ENCODE measurements at regions not wholly inside any gene's neighbourhood (a gene's known extent, or its start where the extent isn't known, plus 50 kb on each side); places are given as distances from the start of the nearest gene placed in this dataset.
"Not testable (repeated sequence)": the region's sequence is repeated elsewhere in the genome, so short reads cannot be mapped to it uniquely, and the experiment has no call there.

DNA sequence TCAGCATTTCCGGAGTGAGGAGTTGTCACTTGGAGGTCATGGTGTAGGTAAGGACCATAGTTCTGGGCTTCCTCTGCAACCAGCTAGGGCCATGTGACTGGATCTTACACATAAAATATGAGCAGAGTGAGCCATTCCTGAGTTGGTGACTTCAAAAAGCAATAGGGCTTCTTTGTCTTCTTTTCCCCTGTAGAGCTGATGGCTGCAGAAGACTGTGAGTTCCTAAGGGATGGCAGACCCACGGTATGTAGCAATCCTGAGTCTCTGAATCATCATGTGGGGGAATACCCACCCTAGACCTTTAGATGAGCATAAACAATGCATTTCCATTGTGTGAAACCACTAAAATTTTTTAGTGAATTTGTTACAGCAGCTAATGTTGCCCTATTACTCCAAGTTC lies 151.1 kb upstream of the TBX3 start:
- peaks cover 22% of the 10 kb centered on the region for H3K9me3 ChIP-seq (ENCODE audit: insufficient read depth, low read length)
- no peaks in the 10 kb centered on the region for H3K27me3 ChIP-seq (ENCODE audit: insufficient read depth, insufficient read length)
- H3K4me1 ChIP-seq (ENCODE audit: insufficient read depth, insufficient read length) = no peaks in the 10 kb centered on the region
- H3K4me3 ChIP-seq (ENCODE audit: insufficient read length, low read depth) = no peak overlapping the region
- no peak for TF ChIP-seq SUZ12 (IDR thresholded peaks at IDR 0.05; ENCODE audit: extremely low read depth, insufficient read depth, insufficient read length)
- TF ChIP-seq YY1 (IDR thresholded peaks at IDR 0.05; ENCODE audit: insufficient read depth, insufficient read length) = no peak
- no peak for TF ChIP-seq ZNF274 (IDR thresholded peaks at IDR 0.05; ENCODE audit: low read depth, low read length)
- DNase-seq (ENCODE audit: low read depth, low spot score) = no peak
- H3K9ac ChIP-seq (ENCODE audit: insufficient read length, low read depth) = no peak overlapping the region
- H3K36me3 ChIP-seq (ENCODE audit: insufficient read depth, insufficient read length, low read length) = no peaks in the 10 kb centered on the region

DNA sequence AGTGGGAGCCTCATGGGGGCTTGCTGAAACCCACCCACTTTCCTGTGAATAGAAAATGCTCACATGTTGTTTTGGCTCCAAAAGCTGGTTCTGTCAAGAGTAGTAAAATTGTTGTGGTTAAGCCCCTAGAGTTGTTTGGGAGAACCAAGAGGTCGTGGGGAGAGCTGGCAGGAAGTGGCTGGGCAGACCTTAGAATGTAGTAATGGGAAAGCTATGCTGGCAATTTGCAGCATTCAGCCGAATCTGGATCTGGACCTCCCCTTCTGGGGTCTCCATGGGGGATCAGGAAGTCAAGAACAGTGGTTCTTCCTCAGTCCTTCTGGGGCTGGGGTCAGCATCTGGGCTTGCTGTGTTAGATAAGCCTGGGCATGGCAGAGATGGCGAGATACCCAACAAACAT lies 150.6 kb upstream of the TBX3 start:
- Histone ChIP-seq H3K9ac (ENCODE audit: insufficient read length, low read depth) (no peak overlapping the region), H3K9me3 (ENCODE audit: insufficient read depth, low read length) (peaks cover 22% of the 10 kb centered on the region), H3K36me3 (ENCODE audit: insufficient read depth, insufficient read length, low read length) (no peaks in the 10 kb centered on the region), H3K27me3 (ENCODE audit: insufficient read depth, insufficient read length) (no peaks in the 10 kb centered on the region), H3K4me3 (ENCODE audit: insufficient read length, low read depth) (no peak overlapping the region), H3K4me1 (ENCODE audit: insufficient read depth, insufficient read length) (no peaks in the 10 kb centered on the region)
- TF ChIP-seq ZNF274 (IDR thresholded peaks at IDR 0.05; ENCODE audit: low read depth, low read length) (no peak), SUZ12 (IDR thresholded peaks at IDR 0.05; ENCODE audit: extremely low read depth, insufficient read depth, insufficient read length) (no peak), YY1 (IDR thresholded peaks at IDR 0.05; ENCODE audit: insufficient read depth, insufficient read length) (no peak)
- no peak for DNase-seq (ENCODE audit: low read depth, low spot score)

DNA sequence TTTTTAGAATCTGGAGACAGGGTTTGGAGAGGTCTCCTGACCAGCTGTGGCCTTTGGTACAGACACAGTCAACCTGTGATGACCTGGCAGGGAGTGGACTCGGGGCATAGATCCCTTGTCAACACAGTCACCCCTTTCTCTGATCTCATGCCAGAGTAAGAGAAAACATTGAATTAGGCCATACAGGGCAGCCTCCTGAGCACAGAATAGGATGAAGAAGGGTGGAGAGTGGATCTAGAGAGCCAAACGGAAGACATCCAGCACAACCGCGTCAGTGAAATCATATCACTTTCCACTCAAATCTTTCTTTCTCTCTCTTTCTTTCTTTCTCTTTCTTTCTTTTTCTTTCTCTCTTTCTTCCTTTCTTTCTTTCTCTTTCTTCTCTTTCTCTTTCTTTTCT lies 145.9 kb upstream of the TBX3 start:
- H3K4me3 ChIP-seq (ENCODE audit: insufficient read length, low read depth) = no peak overlapping the region

GRCh38 chr12:114829244-114829643 lies 145.3 kb upstream of the TBX3 start:
- DNase-seq (ENCODE audit: low read depth, low spot score); H3K36me3 ChIP-seq (ENCODE audit: insufficient read depth, insufficient read length, low read length); H3K4me3 ChIP-seq (ENCODE audit: insufficient read length, low read depth); H3K27me3 ChIP-seq (ENCODE audit: insufficient read depth, insufficient read length); H3K9ac ChIP-seq (ENCODE audit: insufficient read length, low read depth); H3K4me1 ChIP-seq (ENCODE audit: insufficient read depth, insufficient read length); H3K9me3 ChIP-seq (ENCODE audit: insufficient read depth, low read length): not testable (repeated sequence)

More for the DNA sequence above, 145.9 kb upstream of the TBX3 start:
- no peak for DNase-seq (ENCODE audit: low read depth, low spot score)
- Histone ChIP-seq H3K4me1 (ENCODE audit: insufficient read depth, insufficient read length) (no peaks in the 10 kb centered on the region), H3K9ac (ENCODE audit: insufficient read length, low read depth) (no peak overlapping the region), H3K27me3 (ENCODE audit: insufficient read depth, insufficient read length) (no peaks in the 10 kb centered on the region), H3K9me3 (ENCODE audit: insufficient read depth, low read length) (no peaks in the 10 kb centered on the region), H3K36me3 (ENCODE audit: insufficient read depth, insufficient read length, low read length) (no peaks in the 10 kb centered on the region)
- TF ChIP-seq YY1 (IDR thresholded peaks at IDR 0.05; ENCODE audit: insufficient read depth, insufficient read length) (no peak), ZNF274 (IDR thresholded peaks at IDR 0.05; ENCODE audit: low read depth, low read length) (no peak)

DNA sequence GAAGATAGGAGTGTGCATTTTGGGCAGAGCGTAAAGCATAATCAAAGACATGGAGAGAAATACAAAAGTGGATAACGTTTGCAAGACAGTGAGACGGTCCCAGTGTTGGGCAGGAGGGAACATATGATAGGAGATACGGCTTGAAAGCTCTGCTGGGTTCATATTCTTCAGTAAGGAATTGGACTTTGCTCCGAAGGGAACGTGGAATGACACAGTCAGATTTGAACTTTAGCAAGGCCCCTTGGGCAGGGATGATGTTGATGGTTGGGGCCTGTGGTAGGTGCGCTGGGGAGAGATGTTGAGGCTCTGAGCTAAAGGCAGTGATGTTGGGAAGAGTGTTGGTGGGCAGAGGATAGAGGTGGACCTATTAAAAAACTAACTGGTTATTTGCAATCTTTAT lies 143.5 kb upstream of the TBX3 start:
- no peaks in the 10 kb centered on the region for H3K4me1 ChIP-seq (ENCODE audit: insufficient read depth, insufficient read length)
- H3K9me3 ChIP-seq (ENCODE audit: insufficient read depth, low read length) = no peaks in the 10 kb centered on the region
- no peak for TF ChIP-seq SUZ12 (IDR thresholded peaks at IDR 0.05; ENCODE audit: extremely low read depth, insufficient read depth, insufficient read length)
- no peak for TF ChIP-seq YY1 (IDR thresholded peaks at IDR 0.05; ENCODE audit: insufficient read depth, insufficient read length)
- no peak for TF ChIP-seq ZNF274 (IDR thresholded peaks at IDR 0.05; ENCODE audit: low read depth, low read length)
- H3K4me3 ChIP-seq (ENCODE audit: insufficient read length, low read depth) = no peak overlapping the region
- no peak overlapping the region for H3K9ac ChIP-seq (ENCODE audit: insufficient read length, low read depth)
- no peaks in the 10 kb centered on the region for H3K36me3 ChIP-seq (ENCODE audit: insufficient read depth, insufficient read length, low read length)
- H3K27me3 ChIP-seq (ENCODE audit: insufficient read depth, insufficient read length) = no peaks in the 10 kb centered on the region
- DNase-seq (ENCODE audit: low read depth, low spot score) = no peak

DNA sequence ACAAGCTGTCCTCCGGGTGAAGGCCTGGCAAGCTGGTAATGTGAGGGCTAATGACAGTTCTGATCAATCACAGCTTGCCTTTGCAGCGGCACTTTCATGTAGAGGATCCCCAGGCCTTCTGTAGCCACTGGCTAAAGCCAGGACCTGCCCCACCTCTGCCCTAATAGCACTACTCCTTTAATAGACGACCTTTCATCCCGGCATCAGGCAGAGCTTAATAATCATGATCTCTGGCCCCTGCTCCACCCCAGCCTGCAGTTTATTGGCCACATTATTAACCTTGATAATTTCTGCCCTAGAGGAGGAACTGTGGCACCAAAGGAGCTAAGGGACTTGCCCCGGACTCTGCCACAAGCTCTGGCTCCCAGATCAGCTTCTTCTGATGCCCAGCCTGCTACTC lies 142.3 kb upstream of the TBX3 start:
- H3K4me1 ChIP-seq (ENCODE audit: insufficient read depth, insufficient read length) = no peaks in the 10 kb centered on the region
- no peak for TF ChIP-seq YY1 (IDR thresholded peaks at IDR 0.05; ENCODE audit: insufficient read depth, insufficient read length)
- no peak for TF ChIP-seq SUZ12 (IDR thresholded peaks at IDR 0.05; ENCODE audit: extremely low read depth, insufficient read depth, insufficient read length)
- no peak for TF ChIP-seq ZNF274 (IDR thresholded peaks at IDR 0.05; ENCODE audit: low read depth, low read length)

DNA sequence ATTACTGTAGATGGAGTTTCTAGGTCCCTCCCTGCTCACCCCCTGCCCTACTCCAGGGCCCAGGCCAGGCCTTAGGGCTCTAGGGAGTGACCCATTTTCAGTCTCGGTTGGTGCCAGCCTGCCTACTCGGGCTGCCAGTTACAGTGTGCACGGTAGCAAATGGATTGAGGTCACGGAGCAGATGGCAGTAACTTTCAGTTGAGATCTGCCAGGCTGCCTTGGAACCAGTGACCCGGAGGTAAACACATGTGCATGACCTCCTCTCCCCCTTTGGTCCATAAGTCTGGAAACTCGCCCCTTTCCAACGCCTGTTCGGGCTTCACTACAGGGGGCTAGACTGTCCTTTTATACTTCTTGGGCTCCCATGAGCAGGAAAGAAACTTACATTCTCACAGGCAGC lies 139.7 kb upstream of the TBX3 start:
- DNase-seq (ENCODE audit: low read depth, low spot score) = no peak
- H3K9ac ChIP-seq (ENCODE audit: insufficient read length, low read depth) = no peak overlapping the region
- no peaks in the 10 kb centered on the region for H3K9me3 ChIP-seq (ENCODE audit: insufficient read depth, low read length)
- H3K27me3 ChIP-seq (ENCODE audit: insufficient read depth, insufficient read length) = no peaks in the 10 kb centered on the region
- H3K4me3 ChIP-seq (ENCODE audit: insufficient read length, low read depth) = no peak overlapping the region
- TF ChIP-seq YY1 (IDR thresholded peaks at IDR 0.05; ENCODE audit: insufficient read depth, insufficient read length) (no peak), SUZ12 (IDR thresholded peaks at IDR 0.05; ENCODE audit: extremely low read depth, insufficient read depth, insufficient read length) (no peak), ZNF274 (IDR thresholded peaks at IDR 0.05; ENCODE audit: low read depth, low read length) (no peak)
- H3K4me1 ChIP-seq (ENCODE audit: insufficient read depth, insufficient read length) = no peaks in the 10 kb centered on the region
- no peaks in the 10 kb centered on the region for H3K36me3 ChIP-seq (ENCODE audit: insufficient read depth, insufficient read length, low read length)

More for the DNA sequence above, 142.3 kb upstream of the TBX3 start:
- Histone ChIP-seq H3K36me3 (ENCODE audit: insufficient read depth, insufficient read length, low read length) (no peaks in the 10 kb centered on the region), H3K4me3 (ENCODE audit: insufficient read length, low read depth) (no peak overlapping the region), H3K9me3 (ENCODE audit: insufficient read depth, low read length) (no peaks in the 10 kb centered on the region), H3K27me3 (ENCODE audit: insufficient read depth, insufficient read length) (no peaks in the 10 kb centered on the region), H3K9ac (ENCODE audit: insufficient read length, low read depth) (no peak overlapping the region)
- DNase-seq (ENCODE audit: low read depth, low spot score) = no peak

- TF ChIP-seq ZNF274 (IDR thresholded peaks at IDR 0.05; ENCODE audit: low read depth, low read length) (no peak), SUZ12 (IDR thresholded peaks at IDR 0.05; ENCODE audit: extremely low read depth, insufficient read depth, insufficient read length) (no peak), YY1 (IDR thresholded peaks at IDR 0.05; ENCODE audit: insufficient read depth, insufficient read length) (no peak)
- Histone ChIP-seq H3K36me3 (ENCODE audit: insufficient read depth, insufficient read length, low read length) (no peaks in the 10 kb centered on the region), H3K4me3 (ENCODE audit: insufficient read length, low read depth) (no peak overlapping the region), H3K4me1 (ENCODE audit: insufficient read depth, insufficient read length) (no peaks in the 10 kb centered on the region), H3K9ac (ENCODE audit: insufficient read length, low read depth) (no peak overlapping the region), H3K9me3 (ENCODE audit: insufficient read depth, low read length) (no peaks in the 10 kb centered on the region), H3K27me3 (ENCODE audit: insufficient read depth, insufficient read length) (no peaks in the 10 kb centered on the region)
- DNase-seq (ENCODE audit: low read depth, low spot score) = no peak
Observed at GRCh38 chr12:114821570-114821969, 137.6 kb upstream of the TBX3 start.

All from NT2/D1 (cell line).